ENCODE measurements at regions not wholly inside any gene's neighbourhood (a gene's known extent, or its start where the extent isn't known, plus 50 kb on each side); places are given as distances from the start of the nearest gene placed in this dataset.

DNA sequence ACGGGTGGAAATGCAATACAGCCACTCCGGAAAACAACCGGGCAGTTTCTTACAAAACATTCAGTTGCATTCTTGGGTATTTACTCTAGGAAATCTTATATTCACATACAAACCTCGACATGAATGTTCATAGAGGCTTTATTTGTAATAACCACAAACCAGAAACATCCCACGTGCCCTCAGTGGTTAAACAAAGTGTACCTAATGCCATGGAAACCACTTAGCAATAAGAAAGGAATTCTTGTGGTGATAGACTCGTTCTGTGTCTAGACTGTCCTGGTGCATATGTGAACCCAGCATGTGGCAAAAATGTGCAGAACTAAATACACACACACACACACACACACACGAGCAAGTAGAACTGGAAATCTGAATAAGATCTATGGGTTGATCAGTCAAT lies 1073.3 kb downstream of the TBC1D22A start:
- ATAC-seq (ENCODE audit: low FRiP score) (no peak), DNase-seq (ENCODE audit: low spot score) (no peak)
- TF ChIP-seq, protein P1, sequence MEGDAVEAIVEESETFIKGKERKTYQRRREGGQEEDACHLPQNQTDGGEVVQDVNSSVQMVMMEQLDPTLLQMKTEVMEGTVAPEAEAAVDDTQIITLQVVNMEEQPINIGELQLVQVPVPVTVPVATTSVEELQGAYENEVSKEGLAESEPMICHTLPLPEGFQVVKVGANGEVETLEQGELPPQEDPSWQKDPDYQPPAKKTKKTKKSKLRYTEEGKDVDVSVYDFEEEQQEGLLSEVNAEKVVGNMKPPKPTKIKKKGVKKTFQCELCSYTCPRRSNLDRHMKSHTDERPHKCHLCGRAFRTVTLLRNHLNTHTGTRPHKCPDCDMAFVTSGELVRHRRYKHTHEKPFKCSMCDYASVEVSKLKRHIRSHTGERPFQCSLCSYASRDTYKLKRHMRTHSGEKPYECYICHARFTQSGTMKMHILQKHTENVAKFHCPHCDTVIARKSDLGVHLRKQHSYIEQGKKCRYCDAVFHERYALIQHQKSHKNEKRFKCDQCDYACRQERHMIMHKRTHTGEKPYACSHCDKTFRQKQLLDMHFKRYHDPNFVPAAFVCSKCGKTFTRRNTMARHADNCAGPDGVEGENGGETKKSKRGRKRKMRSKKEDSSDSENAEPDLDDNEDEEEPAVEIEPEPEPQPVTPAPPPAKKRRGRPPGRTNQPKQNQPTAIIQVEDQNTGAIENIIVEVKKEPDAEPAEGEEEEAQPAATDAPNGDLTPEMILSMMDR (IDR thresholded peaks at IDR 0.05) = no peak

DNA sequence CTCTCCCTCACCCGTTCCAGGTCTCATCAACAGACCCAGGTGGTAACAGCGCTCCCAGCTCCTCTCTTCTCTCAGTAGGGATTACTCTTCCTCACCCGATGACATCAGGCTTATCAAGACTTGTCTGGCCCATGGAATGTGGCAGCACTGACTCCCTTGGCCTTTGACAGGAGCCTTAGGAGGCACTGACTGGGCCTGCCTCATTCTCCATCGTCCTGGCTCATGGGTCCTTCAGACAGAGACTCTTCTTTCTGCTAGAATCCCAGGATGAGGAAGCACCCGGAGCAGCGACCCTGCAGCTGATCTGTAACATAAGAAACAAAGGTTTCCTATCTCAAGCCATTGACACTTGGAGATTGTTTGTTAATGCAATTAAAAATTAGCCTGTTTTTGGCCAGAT lies 1063.6 kb downstream of the TBC1D22A start:
- ATAC-seq (ENCODE audit: low FRiP score) (no peak), DNase-seq (ENCODE audit: low spot score) (no peak)
- TF ChIP-seq, protein P1 (IDR thresholded peaks at IDR 0.05) = no peak

DNA sequence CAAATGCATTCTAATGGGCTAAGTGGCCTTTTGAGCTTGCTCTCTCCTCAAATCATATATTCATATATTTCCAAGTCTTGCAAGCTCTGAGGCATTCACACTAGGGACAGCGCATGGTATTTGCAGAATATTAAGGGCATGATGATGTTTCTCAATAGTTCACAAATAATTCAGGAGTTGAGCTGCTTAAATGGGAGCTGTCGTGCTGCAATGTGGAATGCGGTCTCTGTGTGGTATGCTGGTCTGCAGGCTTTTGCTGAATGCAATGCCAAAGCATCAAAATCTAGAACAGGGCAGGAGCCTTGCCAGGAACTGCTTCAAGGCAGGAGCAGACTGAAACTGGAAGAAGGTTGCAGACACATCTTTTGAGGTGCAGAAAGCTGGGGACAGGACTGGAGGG lies 1060.0 kb downstream of the TBC1D22A start:
- TF ChIP-seq, protein P1 (IDR thresholded peaks at IDR 0.05) = no peak
- ATAC-seq (ENCODE audit: low FRiP score) (no peak), DNase-seq (ENCODE audit: low spot score) (no peak)

DNA sequence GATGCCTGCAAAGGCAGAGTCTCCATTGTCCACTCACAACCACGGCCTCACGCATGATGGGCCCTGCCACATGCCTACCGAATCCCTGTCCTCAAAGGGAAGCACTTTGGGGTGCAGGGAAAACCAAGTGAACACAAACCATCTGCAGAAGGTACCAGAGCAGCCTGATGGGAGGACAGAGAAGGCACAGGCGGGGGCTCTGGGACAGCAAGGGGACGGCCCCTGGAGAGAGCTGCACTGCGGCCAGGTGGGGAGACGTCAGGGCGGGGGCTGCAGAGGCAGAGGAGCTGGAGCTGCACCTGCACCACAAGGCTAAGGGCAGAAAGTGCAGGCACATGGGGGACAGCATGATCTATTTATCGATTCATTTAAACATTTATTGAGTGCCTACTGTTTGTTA lies 1056.0 kb downstream of the TBC1D22A start:
- TF ChIP-seq, protein P1 (IDR thresholded peaks at IDR 0.05) = no peak
- ATAC-seq (ENCODE audit: low FRiP score) (no peak), DNase-seq (ENCODE audit: low spot score) (no peak)

DNA sequence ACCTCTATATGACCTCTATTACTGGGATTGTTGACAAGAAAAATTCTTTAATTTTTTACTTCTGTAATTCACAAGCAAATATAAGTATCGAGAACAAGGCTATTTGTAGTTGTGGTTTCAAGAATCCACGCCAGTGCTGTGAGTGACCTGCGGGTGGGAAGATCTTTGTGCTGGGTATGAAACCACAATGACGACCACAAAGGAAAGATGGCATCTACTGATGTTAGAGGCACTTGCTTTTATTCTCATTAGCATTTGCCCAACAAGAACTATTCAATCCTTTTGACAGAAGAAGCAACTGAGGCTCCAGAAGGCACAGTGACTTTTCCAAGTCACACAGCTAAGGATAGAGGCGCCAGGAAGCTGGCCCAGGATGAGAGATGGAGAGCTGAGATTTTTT lies 1054.9 kb downstream of the TBC1D22A start:
- TF ChIP-seq, protein P1 (IDR thresholded peaks at IDR 0.05) = no peak
- no peak for DNase-seq (ENCODE audit: low spot score)
- ATAC-seq (ENCODE audit: low FRiP score) = no peak

DNA sequence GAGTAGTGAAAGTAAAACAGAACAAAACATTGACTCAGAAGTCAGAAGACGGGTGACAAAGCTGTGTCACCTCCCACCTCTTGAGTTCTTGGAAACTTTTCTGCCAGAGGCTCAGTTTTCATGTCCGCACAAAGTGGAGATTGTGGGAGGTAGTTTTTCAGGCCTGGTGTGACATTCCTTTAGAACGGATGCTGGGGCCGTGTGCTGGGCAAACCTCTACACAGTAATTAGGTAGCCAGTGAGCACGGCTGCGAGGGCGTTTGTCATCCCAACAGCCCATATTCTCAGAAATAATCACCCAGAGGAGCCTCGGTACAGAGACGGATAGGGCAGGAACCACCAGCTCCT lies 1054.4 kb downstream of the TBC1D22A start:
- TF ChIP-seq, protein P1 (IDR thresholded peaks at IDR 0.05) = no peak
- ATAC-seq (ENCODE audit: low FRiP score) (no peak), DNase-seq (ENCODE audit: low spot score) (no peak)

DNA sequence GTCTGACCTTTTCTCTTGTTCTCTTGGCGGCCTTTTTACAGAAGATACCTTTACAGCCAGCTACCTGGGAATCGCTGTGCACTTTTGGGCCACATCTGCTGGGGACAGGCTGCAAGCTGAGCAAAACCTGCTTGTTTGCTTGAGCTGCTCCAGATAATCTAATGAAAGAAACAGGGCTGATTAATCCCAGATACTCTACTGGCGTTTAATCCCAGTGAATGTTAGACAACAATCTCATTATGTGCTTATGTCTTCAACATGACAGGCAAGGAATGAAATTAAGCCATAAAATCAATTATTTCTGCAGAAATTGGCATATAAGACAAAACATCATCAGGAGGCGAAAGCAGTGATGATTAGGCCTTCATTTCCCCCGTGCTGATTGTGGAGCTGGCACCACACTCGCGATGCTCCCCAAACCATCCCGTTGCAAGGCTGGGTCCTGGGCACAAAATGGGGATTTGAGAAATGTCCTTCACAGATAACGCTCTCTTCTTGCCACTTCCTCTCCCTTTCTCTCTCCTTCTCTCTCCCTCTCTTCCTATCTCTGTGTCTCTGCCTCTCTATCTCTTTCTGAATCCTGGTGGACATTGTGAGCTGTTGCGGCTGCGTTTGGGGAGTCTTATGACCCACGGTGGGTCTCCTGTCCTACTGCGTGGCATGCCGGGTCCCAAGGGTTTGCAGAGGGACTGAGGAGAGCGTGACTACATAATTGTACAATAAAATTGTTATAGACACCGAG lies 1053.8 kb downstream of the TBC1D22A start:
- DNase-seq (ENCODE audit: low spot score) = no peak
- TF ChIP-seq, protein P1 (IDR thresholded peaks at IDR 0.05) = no peak
- ATAC-seq (ENCODE audit: low FRiP score) = no peak

Measured in omental fat pad (tissue), 3 donors.